ENCODE measurements at regions not wholly inside any gene's neighbourhood (a gene's known extent, or its start where the extent isn't known, plus 50 kb on each side); places are given as distances from the start of the nearest gene placed in this dataset.

- no peaks in the 10 kb centered on the region for H3K9me3 Mint-ChIP-seq
- H3K4me1 Mint-ChIP-seq, result no peaks in the 10 kb centered on the region
- DNase-seq (ENCODE audit: low spot score in 2 of 2) (no peak), ATAC-seq (no peak)
- no peaks in the 10 kb centered on the region for H3K36me3 Mint-ChIP-seq
- H3K4me3 Mint-ChIP-seq, result no peak overlapping the region
- no peak overlapping the region for H3K27ac Mint-ChIP-seq
These were observed 81.2 kb upstream of the RAB3GAP2 start for GRCh38 chr1:220353229-220354012.

GRCh38 chr1:220348211-220348610 lies 76.0 kb upstream of the RAB3GAP2 start:
- Mint-ChIP-seq H3K9me3 (no peaks in the 10 kb centered on the region), H3K27ac (no peak overlapping the region), H3K4me1 (no peaks in the 10 kb centered on the region), H3K4me3 (no peak overlapping the region), H3K36me3 (no peaks in the 10 kb centered on the region)
- ATAC-seq (no peak), DNase-seq (ENCODE audit: low spot score in 2 of 2) (no peak)

- H3K4me3 Mint-ChIP-seq, result no peak overlapping the region
- H3K36me3 Mint-ChIP-seq, result no peaks in the 10 kb centered on the region
- H3K4me1 Mint-ChIP-seq, result no peaks in the 10 kb centered on the region
- DNase-seq (ENCODE audit: low spot score in 2 of 2), result no peak
- no peak overlapping the region for H3K27ac Mint-ChIP-seq
- ATAC-seq, result no peak
- H3K9me3 Mint-ChIP-seq, result no peaks in the 10 kb centered on the region
These were observed 75.5 kb upstream of the RAB3GAP2 start for GRCh38 chr1:220347654-220348175.

GRCh38 chr1:220344745-220345144 lies 72.5 kb upstream of the RAB3GAP2 start:
- Mint-ChIP-seq H3K9me3 (no peaks in the 10 kb centered on the region), H3K27ac (no peak overlapping the region), H3K4me3 (no peak overlapping the region), H3K36me3 (no peaks in the 10 kb centered on the region), H3K4me1 (no peaks in the 10 kb centered on the region)
- peak; percentile 43 for ATAC-seq
- no peak for DNase-seq (ENCODE audit: low spot score in 2 of 2)

- Mint-ChIP-seq H3K27ac (no peak overlapping the region), H3K9me3 (no peaks in the 10 kb centered on the region), H3K36me3 (no peaks in the 10 kb centered on the region), H3K4me3 (no peak overlapping the region), H3K4me1 (no peaks in the 10 kb centered on the region)
- DNase-seq (ENCODE audit: low spot score in 2 of 2), result no peak
- ATAC-seq, result no peak
These were observed 70.6 kb upstream of the RAB3GAP2 start for GRCh38 chr1:220342853-220343252.

- Mint-ChIP-seq H3K27ac (no peak overlapping the region), H3K4me1 (no peaks in the 10 kb centered on the region), H3K36me3 (no peaks in the 10 kb centered on the region), H3K4me3 (no peak overlapping the region), H3K9me3 (no peaks in the 10 kb centered on the region)
- DNase-seq (ENCODE audit: low spot score in 2 of 2), result no peak
- no peak for ATAC-seq
These were observed 68.9 kb upstream of the RAB3GAP2 start for GRCh38 chr1:220341126-220341525.

GRCh38 chr1:220339581-220339980 lies 67.3 kb upstream of the RAB3GAP2 start:
- H3K4me1 Mint-ChIP-seq, result no peaks in the 10 kb centered on the region
- no peak for ATAC-seq

GRCh38 chr1:220338759-220339158 lies 66.5 kb upstream of the RAB3GAP2 start:
- DNase-seq (ENCODE audit: low spot score in 2 of 2), result no peak
- no peaks in the 10 kb centered on the region for H3K4me1 Mint-ChIP-seq
- no peak overlapping the region for H3K27ac Mint-ChIP-seq
- H3K4me3 Mint-ChIP-seq, result no peak overlapping the region
- H3K9me3 Mint-ChIP-seq, result no peaks in the 10 kb centered on the region
- H3K36me3 Mint-ChIP-seq, result no peaks in the 10 kb centered on the region
- ATAC-seq, result no peak

More at GRCh38 chr1:220339581-220339980, 67.3 kb upstream of the RAB3GAP2 start:
- no peaks in the 10 kb centered on the region for H3K9me3 Mint-ChIP-seq
- no peak overlapping the region for H3K27ac Mint-ChIP-seq
- no peaks in the 10 kb centered on the region for H3K36me3 Mint-ChIP-seq
- DNase-seq (ENCODE audit: low spot score in 2 of 2), result no peak
- H3K4me3 Mint-ChIP-seq, result no peak overlapping the region

GRCh38 chr1:220336391-220337031 lies 64.3 kb upstream of the RAB3GAP2 start:
- ATAC-seq (no peak), DNase-seq (ENCODE audit: low spot score in 2 of 2) (no peak)
- H3K27ac Mint-ChIP-seq, result no peak overlapping the region
- no peaks in the 10 kb centered on the region for H3K36me3 Mint-ChIP-seq
- H3K4me3 Mint-ChIP-seq, result no peak overlapping the region
- no peaks in the 10 kb centered on the region for H3K9me3 Mint-ChIP-seq
- H3K4me1 Mint-ChIP-seq, result no peaks in the 10 kb centered on the region

- Mint-ChIP-seq H3K36me3 (no peaks in the 10 kb centered on the region), H3K4me1 (no peaks in the 10 kb centered on the region), H3K27ac (no peak overlapping the region), H3K9me3 (no peaks in the 10 kb centered on the region), H3K4me3 (no peak overlapping the region)
- ATAC-seq (no peak), DNase-seq (ENCODE audit: low spot score in 2 of 2) (no peak)
These were observed 63.4 kb upstream of the RAB3GAP2 start for GRCh38 chr1:220335668-220336067.

GRCh38 chr1:220331318-220331717 lies 59.1 kb upstream of the RAB3GAP2 start:
- no peaks in the 10 kb centered on the region for H3K4me1 Mint-ChIP-seq
- H3K9me3 Mint-ChIP-seq, result no peaks in the 10 kb centered on the region
- H3K27ac Mint-ChIP-seq, result no peak overlapping the region
- ATAC-seq (no peak), DNase-seq (ENCODE audit: low spot score in 2 of 2) (no peak)
- H3K36me3 Mint-ChIP-seq, result no peaks in the 10 kb centered on the region
- H3K4me3 Mint-ChIP-seq, result no peak overlapping the region

- ATAC-seq, result no peak
- H3K36me3 Mint-ChIP-seq, result no peaks in the 10 kb centered on the region
- H3K4me1 Mint-ChIP-seq, result no peaks in the 10 kb centered on the region
- H3K4me3 Mint-ChIP-seq, result no peak overlapping the region
- no peak overlapping the region for H3K27ac Mint-ChIP-seq
- H3K9me3 Mint-ChIP-seq, result no peaks in the 10 kb centered on the region
- no peak for DNase-seq (ENCODE audit: low spot score in 2 of 2)
These were observed 58.0 kb upstream of the RAB3GAP2 start for GRCh38 chr1:220330265-220330664.

GRCh38 chr1:220327106-220327505 lies 54.9 kb upstream of the RAB3GAP2 start:
- H3K4me3 Mint-ChIP-seq, result no peak overlapping the region
- ATAC-seq, result no peak
- no peaks in the 10 kb centered on the region for H3K4me1 Mint-ChIP-seq
- H3K27ac Mint-ChIP-seq, result no peak overlapping the region
- H3K36me3 Mint-ChIP-seq, result no peaks in the 10 kb centered on the region
- H3K9me3 Mint-ChIP-seq, result no peaks in the 10 kb centered on the region
- no peak for DNase-seq (ENCODE audit: low spot score in 2 of 2)

GRCh38 chr1:220326578-220326977 lies 54.3 kb upstream of the RAB3GAP2 start:
- no peaks in the 10 kb centered on the region for H3K4me1 Mint-ChIP-seq
- H3K9me3 Mint-ChIP-seq, result no peaks in the 10 kb centered on the region
- no peaks in the 10 kb centered on the region for H3K36me3 Mint-ChIP-seq
- H3K4me3 Mint-ChIP-seq, result no peak overlapping the region
- DNase-seq (ENCODE audit: low spot score in 2 of 2) (no peak), ATAC-seq (no peak)
- H3K27ac Mint-ChIP-seq, result no peak overlapping the region

GRCh38 chr1:220325306-220325995 lies 53.2 kb upstream of the RAB3GAP2 start:
- H3K36me3 Mint-ChIP-seq, result no peaks in the 10 kb centered on the region
- ATAC-seq (no peak), DNase-seq (ENCODE audit: low spot score in 2 of 2) (no peak)
- H3K9me3 Mint-ChIP-seq, result no peaks in the 10 kb centered on the region
- H3K27ac Mint-ChIP-seq, result no peak overlapping the region
- H3K4me1 Mint-ChIP-seq, result no peaks in the 10 kb centered on the region
- H3K4me3 Mint-ChIP-seq, result no peak overlapping the region

- Mint-ChIP-seq H3K36me3 (no peaks in the 10 kb centered on the region), H3K27ac (no peak overlapping the region), H3K9me3 (no peaks in the 10 kb centered on the region), H3K4me1 (no peaks in the 10 kb centered on the region), H3K4me3 (no peak overlapping the region)
- no peak for ATAC-seq
- no peak for DNase-seq (ENCODE audit: low spot score in 2 of 2)
These were observed 51.5 kb upstream of the RAB3GAP2 start for GRCh38 chr1:220323717-220324116.
